ENCODE measurements at regions not wholly inside any gene's neighbourhood (a gene's known extent, or its start where the extent isn't known, plus 50 kb on each side); places are given as distances from the start of the nearest gene placed in this dataset.

DNA sequence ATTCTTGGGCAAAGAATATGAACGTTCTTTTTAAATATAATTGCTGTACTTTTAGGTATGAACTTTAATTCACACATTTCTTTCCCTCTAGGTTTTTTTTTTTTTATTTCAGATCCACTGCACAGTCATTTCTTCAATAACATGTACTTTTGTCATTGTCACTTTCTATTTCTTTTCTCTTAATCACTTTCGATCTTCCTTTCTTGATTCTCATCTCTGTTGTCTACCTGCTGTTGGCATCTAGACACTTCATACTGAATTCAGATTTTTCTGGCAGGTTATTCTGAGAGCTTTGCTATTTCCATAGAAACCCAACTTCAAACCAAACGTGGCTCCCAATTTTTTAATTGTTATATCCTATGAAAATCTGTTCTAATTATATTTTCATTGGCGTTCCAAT, 211.7 kb upstream of the KLF6 start:
- Histone ChIP-seq H3K14ac (ENCODE audit: insufficient read depth, low read length) (no peak overlapping the region), H3K4me2 (ENCODE audit: insufficient read depth, insufficient read length, low read length) (no peak overlapping the region), H3K18ac (ENCODE audit: insufficient read length, low read depth, low read length) (no peak overlapping the region), H3K23me2 (ENCODE audit: insufficient read length, low read depth, low read length, poor library complexity, severe bottlenecking) (no peaks in the 10 kb centered on the region), H4K91ac (ENCODE audit: insufficient read length, low read depth, low read length) (no peak overlapping the region), H2BK12ac (ENCODE audit: insufficient read length, low read depth, low read length) (no peak overlapping the region), H3K9me3 (ENCODE audit: control insufficient read depth, low read depth, low read length) (no peaks in the 10 kb centered on the region), H2BK5ac (ENCODE audit: insufficient read length, low read length) (no peak overlapping the region), H3K56ac (ENCODE audit: insufficient read length, low read depth, low read length) (no peak overlapping the region), H2BK20ac (ENCODE audit: low read depth, low read length, poor library complexity, severe bottlenecking) (no peak overlapping the region), H2AFZ (ENCODE audit: low read length) (no peak overlapping the region), H3K79me1 (ENCODE audit: insufficient read depth, low read depth, low read length, poor library complexity, severe bottlenecking) (no peaks in the 10 kb centered on the region), H2AK5ac (ENCODE audit: insufficient read length, low read length) (no peak overlapping the region), H3K27ac (ENCODE audit: insufficient read length, low read depth, low read length) (no peak overlapping the region), H3K4me1 (ENCODE audit: insufficient read depth, low read length) (no peaks in the 10 kb centered on the region), H3K27me3 (ENCODE audit: insufficient read depth, low read length) (no peaks in the 10 kb centered on the region), H3K23ac (ENCODE audit: insufficient read length, low read depth, low read length) (no peak overlapping the region), H4K20me1 (ENCODE audit: control insufficient read depth, insufficient read depth, insufficient read length) (no peaks in the 10 kb centered on the region), H4K5ac (ENCODE audit: insufficient read length, low read depth, low read length) (no peak overlapping the region), H3K4ac (ENCODE audit: low read depth, low read length) (no peak overlapping the region), H3K9ac (ENCODE audit: extremely low read depth, insufficient read length, low read length) (no peak overlapping the region), H2BK120ac (ENCODE audit: low read depth, low read length, poor library complexity, severe bottlenecking) (no peak overlapping the region), H4K8ac (replicated peaks; ENCODE audit: insufficient read length, low read depth, low read length) (no peak overlapping the region), H3K79me2 (ENCODE audit: insufficient read depth, low read length) (no peaks in the 10 kb centered on the region), H3T11ph (ENCODE audit: low read length) (no peak overlapping the region), H2BK15ac (ENCODE audit: low read depth, low read length) (no peak overlapping the region)
- H3K36me3 Mint-ChIP-seq (ENCODE audit: insufficient read depth in 1 of 3, low read depth in 3 of 3) = peaks cover 0 to 8% (median 0%) of the 10 kb centered on the region in 3 experiments; a peak in 3 of 7 replicates
- peaks cover 10 to 11% of the 10 kb centered on the region in 2 experiments; a peak in 3 of 4 replicates for H3K4me1 Mint-ChIP-seq
- H3K27me3 Mint-ChIP-seq (ENCODE audit: low read depth) = no peaks in the 10 kb centered on the region; the same call in none of the 2 replicates
- H3K9me3 Mint-ChIP-seq = peaks cover 14 to 15% of the 10 kb centered on the region in 2 experiments
- no peak for DNase-seq
- H3K4me3 Mint-ChIP-seq = no peak overlapping the region
- H3K27ac Mint-ChIP-seq = no peak overlapping the region
- WGBS (ENCODE audit: extremely low coverage, insufficient read length, low lambda C conversion rate) = no CpG with 5 or more reads among the region's 4 CpGs
- TF ChIP-seq, protein P1, sequence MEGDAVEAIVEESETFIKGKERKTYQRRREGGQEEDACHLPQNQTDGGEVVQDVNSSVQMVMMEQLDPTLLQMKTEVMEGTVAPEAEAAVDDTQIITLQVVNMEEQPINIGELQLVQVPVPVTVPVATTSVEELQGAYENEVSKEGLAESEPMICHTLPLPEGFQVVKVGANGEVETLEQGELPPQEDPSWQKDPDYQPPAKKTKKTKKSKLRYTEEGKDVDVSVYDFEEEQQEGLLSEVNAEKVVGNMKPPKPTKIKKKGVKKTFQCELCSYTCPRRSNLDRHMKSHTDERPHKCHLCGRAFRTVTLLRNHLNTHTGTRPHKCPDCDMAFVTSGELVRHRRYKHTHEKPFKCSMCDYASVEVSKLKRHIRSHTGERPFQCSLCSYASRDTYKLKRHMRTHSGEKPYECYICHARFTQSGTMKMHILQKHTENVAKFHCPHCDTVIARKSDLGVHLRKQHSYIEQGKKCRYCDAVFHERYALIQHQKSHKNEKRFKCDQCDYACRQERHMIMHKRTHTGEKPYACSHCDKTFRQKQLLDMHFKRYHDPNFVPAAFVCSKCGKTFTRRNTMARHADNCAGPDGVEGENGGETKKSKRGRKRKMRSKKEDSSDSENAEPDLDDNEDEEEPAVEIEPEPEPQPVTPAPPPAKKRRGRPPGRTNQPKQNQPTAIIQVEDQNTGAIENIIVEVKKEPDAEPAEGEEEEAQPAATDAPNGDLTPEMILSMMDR (conservative IDR thresholded peaks at IDR 0.05) = no peak
